GM19324 (cell line): ENCODE measurements at regions not wholly inside any gene's neighbourhood (a gene's known extent, or its start where the extent isn't known, plus 50 kb on each side); places are given as distances from the start of the nearest gene placed in this dataset.
A peak's percentile ranks its signal among the peaks of the same experiment; 100 is the strongest.
"Not testable (repeated sequence)": the region's sequence is repeated elsewhere in the genome, so short reads cannot be mapped to it uniquely, and the experiment has no call there.

Experiments
- ATAC-seq: cut with Tn5 transposase; IDR thresholded peaks from one replicate; pipeline ENCODE4 v1.9.1; 2021; ENCODE audit warnings: mild to moderate bottlenecking, moderate library complexity; ENCODE audit not compliant: unreplicated experiment, low FRiP score

DNA sequence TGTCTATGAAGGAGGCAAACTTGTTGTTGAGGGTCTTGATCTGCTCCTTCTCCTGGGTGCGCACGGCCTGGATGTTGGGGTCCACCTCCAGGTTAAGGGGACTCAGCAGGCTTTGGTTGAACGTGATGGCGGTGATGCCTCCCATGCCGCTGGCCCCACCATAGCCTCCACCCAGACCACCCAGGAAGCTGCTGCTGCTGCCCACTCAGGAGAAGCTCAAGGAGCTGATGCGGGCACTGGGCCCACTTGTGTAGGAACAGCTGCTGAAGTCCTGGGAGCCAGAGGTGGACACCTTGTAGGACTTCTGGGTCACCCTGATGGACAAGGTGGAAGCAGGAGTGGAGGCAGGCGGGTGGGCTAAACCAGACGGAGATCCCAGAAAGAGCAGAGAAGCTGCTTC lies 380.3 kb upstream of the RGMB start:
- not testable (repeated sequence) for ATAC-seq

GRCh38 chr5:98397081-98397480 lies 376.4 kb upstream of the RGMB start:
- no peak for ATAC-seq

DNA sequence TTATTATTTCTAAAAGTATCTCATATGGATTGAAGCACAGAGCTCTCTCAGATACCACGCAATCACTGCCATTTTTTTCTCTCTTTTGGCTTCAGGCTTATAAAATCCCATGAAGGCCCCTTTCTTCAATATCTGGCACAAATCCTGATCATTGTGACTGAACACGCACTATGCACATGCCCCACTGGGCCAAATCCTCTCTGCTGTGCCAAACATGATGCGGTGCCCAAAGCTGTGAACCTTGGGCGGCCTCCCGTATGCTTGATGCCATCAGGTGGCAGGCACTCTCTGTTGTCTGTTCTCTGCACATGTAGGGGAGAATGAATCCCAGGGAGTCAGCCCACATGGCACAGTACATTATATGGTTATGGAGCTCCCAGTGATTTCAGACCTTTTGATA lies 375.0 kb upstream of the RGMB start:
- no peak for ATAC-seq

GRCh38 chr5:98401656-98402055 lies 371.8 kb upstream of the RGMB start:
- ATAC-seq, result no peak

DNA sequence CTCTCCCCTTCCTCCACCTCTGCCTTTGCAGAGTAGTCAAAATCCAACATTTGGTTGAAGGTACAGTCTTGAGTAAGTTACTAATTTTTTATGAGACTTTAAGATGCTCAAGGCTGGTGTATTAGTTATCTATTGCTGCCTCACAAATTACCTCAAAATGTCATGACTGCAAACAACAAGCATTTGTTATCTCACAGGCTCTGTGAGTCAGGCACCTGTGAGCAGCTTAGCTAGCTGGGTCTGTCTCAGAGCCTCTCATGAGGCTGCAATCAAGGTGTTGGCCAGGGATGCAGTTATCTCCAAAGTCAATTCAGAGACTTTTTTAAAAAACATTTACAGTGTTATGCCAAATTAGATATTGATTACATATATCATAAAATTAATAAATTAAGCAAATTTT lies 371.3 kb upstream of the RGMB start:
- no peak for ATAC-seq

GRCh38 chr5:98403131-98403530 lies 370.3 kb upstream of the RGMB start:
- ATAC-seq, result no peak

DNA sequence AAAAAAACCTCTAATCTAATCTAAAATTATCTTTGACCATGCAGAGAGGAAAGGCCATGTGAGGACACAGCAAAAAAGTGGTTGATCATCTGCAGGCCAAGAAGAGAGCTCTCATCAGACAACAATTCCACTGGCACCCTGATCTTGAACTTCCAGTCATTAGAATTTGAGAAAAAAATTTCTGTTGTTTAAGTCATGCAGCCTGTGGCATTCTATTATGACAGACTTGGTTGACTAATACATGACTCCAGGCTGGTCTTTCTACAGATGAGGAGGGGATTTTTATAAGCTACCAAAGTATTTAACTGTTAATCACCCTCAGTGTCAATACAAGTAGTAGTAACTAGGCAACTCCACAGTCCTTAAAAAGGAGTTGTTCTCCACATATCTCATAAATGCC lies 358.5 kb upstream of the RGMB start:
- ATAC-seq, result no peak

DNA sequence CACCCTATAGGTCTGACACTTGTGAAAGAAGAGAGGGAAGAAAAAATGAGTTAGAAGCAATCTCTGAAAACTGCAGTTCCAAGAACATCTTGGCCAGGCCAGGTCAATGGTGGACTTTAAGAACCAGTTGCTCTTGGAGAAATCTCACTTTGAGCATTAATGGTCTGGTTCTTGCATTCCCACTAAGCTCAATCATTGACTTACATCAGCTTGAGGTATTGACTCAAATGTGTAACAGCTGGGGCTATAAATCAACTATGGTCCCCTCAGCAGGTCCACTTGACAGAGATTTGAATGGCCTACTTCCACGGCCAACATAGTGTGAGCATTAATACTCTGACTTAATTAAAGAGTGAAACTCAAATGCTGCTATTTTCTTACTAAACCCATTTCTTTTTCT lies 357.8 kb upstream of the RGMB start:
- ATAC-seq, result no peak

- ATAC-seq, result no peak
Measured at GRCh38 chr5:98416541-98416940, 356.9 kb upstream of the RGMB start.

DNA sequence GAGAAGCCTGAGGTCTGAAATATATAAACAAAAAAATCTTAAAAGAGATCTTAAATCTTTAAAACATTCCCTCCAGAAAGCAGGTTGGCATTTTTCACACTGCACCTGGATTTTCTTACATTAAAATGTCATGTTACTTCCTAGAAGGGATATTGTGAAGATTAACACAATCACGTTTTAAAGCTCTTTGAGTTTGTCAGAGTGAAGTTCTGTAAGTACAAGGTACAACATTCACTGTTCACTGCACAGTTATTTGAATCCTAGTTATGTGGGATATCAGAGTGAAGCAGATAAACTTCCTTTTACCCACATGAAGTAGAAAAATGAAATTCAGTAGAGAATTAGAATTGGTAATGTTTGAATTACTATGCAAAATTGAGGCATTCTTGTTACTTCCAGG lies 353.6 kb upstream of the RGMB start:
- no peak for ATAC-seq

- ATAC-seq, result no peak
Measured at GRCh38 chr5:98424681-98425450, 348.6 kb upstream of the RGMB start.

DNA sequence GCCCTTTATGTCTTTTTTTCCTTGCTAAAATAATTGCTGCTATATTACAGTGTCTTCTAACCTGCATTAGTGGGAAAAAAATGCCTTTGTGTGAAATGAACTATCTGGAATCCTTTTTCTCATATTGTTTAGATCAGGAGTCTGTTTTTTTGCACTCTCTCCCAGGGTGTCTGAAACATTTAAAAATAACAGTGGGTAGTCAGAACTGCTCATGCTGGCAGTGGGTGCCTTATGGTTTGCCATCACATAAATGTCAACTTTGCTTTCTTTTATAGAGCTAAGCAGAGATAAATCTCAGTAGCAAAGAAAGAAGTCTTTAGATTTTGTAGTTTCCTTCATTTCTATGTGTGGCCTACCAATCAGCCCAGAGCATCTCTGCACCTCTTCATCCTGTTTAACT lies 347.8 kb upstream of the RGMB start:
- ATAC-seq, result no peak

GRCh38 chr5:98428806-98429205 lies 344.7 kb upstream of the RGMB start:
- ATAC-seq, result peak; percentile 83

DNA sequence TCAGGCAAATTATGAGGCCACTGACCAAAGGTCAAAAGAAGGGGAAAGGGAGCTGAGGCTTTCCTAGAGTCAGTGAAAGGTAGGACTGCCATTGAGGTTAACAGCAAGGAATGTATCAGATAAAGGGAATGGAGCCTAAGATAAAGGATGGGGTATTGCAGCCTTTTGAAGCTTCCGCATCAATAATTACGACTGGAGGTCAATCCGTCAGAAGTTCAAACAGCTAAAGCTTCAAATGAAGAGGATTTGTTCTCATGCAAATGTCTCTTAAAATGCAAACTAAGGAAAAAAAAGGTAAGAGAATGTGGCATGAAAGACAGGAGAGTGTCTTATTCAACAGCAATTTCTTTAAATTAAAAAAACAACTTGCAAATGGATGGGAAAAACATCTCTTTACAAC lies 341.1 kb upstream of the RGMB start:
- ATAC-seq, result no peak

DNA sequence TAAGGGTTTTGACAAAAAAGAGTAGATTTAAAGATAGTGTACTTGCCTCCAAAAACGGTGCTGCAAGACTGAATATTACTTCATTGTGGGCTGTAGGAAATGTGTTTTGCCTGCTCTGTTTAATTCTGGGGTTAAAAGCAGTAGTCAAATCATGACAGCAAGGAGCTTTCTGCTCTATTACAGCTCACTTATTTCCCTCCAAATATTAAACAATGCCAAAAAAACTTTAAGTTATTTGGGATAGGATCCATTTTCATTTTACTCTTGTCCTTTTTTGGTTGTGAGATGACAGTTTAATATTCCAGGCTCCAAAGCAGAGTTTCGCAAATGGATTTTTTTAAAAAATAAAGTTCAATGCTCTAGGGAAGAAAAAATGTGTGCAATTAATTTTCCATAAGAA lies 340.4 kb upstream of the RGMB start:
- no peak for ATAC-seq

DNA sequence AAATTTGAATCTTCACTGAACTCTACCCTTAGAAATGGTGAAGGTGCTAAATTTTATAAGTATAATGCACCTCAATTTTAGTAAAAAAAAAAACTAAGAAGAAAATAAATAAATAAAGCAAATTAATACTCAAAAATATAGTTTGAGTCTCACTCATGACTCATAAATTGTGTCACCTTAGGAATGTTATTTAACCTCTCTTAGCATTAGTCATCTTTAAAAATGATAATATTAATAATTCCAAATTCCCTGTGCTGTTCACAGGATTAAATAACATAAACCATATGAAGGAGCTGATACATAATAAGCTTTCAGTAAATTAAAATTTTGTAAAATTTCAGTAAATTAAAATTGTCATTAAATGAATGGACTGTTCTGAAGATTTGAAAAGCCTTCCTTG lies 339.8 kb upstream of the RGMB start:
- ATAC-seq, result no peak

DNA sequence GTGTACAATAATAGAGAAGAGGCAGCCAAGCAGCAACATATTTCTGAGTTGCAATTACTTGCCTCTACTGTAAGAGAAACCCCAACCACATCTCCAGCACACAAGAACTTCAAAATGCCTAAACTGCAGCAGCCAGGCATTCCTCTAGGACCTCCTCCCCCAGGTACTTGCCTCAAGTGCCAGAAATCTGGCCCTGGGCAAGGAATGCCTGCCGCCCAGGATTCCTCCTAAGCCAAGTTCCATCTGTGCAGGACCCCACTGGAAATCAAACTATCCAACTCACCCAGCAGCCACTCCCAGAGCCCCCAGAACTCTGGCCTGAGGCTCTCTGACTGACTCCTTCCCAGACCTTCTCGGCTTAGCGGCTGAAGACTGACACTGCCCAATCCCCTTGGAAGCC lies 336.8 kb upstream of the RGMB start:
- ATAC-seq, result no peak

- no peak for ATAC-seq
Measured at GRCh38 chr5:98442448-98442847, 331.0 kb upstream of the RGMB start.

GRCh38 chr5:98443881-98444280 lies 329.6 kb upstream of the RGMB start:
- ATAC-seq, result no peak

DNA sequence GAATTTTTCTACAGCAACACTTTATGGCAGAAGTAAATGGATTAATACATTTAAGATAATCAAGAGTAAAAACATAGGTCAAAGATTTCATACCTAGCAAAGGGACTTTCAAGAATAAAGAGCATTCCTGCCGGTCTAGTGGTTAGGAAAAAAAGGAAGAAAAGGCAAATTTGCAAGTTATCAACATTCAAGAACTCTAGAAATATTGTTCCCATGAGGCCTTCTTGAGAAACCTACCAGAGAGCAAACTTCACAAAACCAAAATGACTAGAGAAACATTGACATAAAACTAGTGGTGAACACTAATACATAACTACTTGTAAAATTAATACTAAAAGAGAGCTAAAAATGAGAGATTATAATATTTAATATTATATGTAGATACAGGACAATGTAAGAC lies 320.2 kb upstream of the RGMB start:
- no peak for ATAC-seq

DNA sequence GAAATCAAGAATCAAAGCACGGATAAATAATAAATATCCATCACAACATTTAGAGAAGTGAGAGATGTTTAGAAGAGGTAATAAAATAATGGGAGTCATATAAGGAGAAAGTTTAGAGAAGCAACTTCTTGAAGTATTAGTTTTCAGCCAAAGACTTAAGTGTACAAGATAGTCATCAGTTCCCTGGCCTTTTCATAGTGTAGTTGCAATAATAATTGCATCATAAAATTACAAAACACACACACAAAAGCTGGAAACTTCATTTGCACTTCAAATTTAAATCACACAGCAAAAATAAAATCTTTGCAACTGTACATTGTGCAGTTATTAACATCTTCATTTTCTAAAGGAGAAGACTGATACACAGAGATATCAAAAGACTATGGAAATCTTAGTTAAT lies 319.1 kb upstream of the RGMB start:
- no peak for ATAC-seq

- no peak for ATAC-seq
Measured at GRCh38 chr5:98454904-98455303, 318.6 kb upstream of the RGMB start.

- no peak for ATAC-seq
Measured at GRCh38 chr5:98455665-98456064, 317.8 kb upstream of the RGMB start.
